ENCODE measurements at regions not wholly inside any gene's neighbourhood (a gene's known extent, or its start where the extent isn't known, plus 50 kb on each side); places are given as distances from the start of the nearest gene placed in this dataset.

GRCh38 chr5:2996248-2996647, 244.8 kb upstream of the IRX2 start:
- TF ChIP-seq CTCF (IDR thresholded peaks at IDR 0.05), result no peak
- no peak for TF ChIP-seq POLR2A (IDR thresholded peaks at IDR 0.05)

Data from body of pancreas (tissue), 4 donors.